Keratinocyte (primary cell): ENCODE measurements at regions not wholly inside any gene's neighbourhood (a gene's known extent, or its start where the extent isn't known, plus 50 kb on each side); places are given as distances from the start of the nearest gene placed in this dataset.

Source experiments
- DNase-seq: peaks from one replicate; pipeline ENCODE4 v3.0.0-alpha.2; 2011; ENCODE audit warnings: low read depth, missing footprints, low spot score
- FAIRE-seq: peaks from 2 replicates; lab custom pipeline; 2011; peaks lifted over from hg19 to GRCh38; lab: Jason Lieb, UNC
- H2AFZ ChIP-seq: 2 replicates; pipeline ENCODE4 v1.6.0; 2012; ENCODE audit warnings: low read length, control low read depth, inconsistent platforms; ENCODE audit not compliant: control insufficient read depth
- H3K27ac ChIP-seq: 2 replicates; pipeline ENCODE4 v1.5.1; 2011; ENCODE audit warnings: low read length; ENCODE audit not compliant: control insufficient read depth, insufficient read depth
- H3K27me3 ChIP-seq: 3 replicates; pipeline ENCODE4 v1.6.0; 2011; ENCODE audit warnings: low read length; ENCODE audit not compliant: control insufficient read depth, insufficient read depth; ENCODE audit errors: extremely low read depth
- H3K36me3 ChIP-seq, 2 experiments: 2 replicates in 1 of 2; 3 replicates in 1 of 2; pipeline ENCODE4 v1.5.1; 2011; ENCODE audit warnings: low read length in 2 of 2, mild to moderate bottlenecking in 1 of 2; ENCODE audit not compliant: control insufficient read depth in 2 of 2, insufficient read depth in 2 of 2; ENCODE audit errors: extremely low read depth in 1 of 2
- H3K4me1 ChIP-seq: 3 replicates; pipeline ENCODE4 v1.5.1; 2011; ENCODE audit warnings: low read length; ENCODE audit not compliant: control insufficient read depth, insufficient read depth; ENCODE audit errors: extremely low read depth
- H3K4me2 ChIP-seq: 3 replicates; pipeline ENCODE4 v1.6.0; 2011; ENCODE audit warnings: low read depth, low read length; ENCODE audit not compliant: control insufficient read depth, insufficient read depth; ENCODE audit errors: extremely low read depth
- H3K4me3 ChIP-seq, 3 experiments: fragments of 200-600 bp in 1 of 3; sonication (generic) in 1 of 3; 2 replicates in 2 of 3; 3 replicates in 1 of 3; pipeline ENCODE4 v1.5.1; 2011 to 2016; ENCODE audit warnings: low read length in 3 of 3, mild to moderate bottlenecking in 3 of 3, control low read depth in 2 of 3, inconsistent platforms in 1 of 3, low read depth in 1 of 3, mixed read lengths in 1 of 3, mixed run types in 1 of 3, moderate library complexity in 1 of 3; ENCODE audit not compliant: control insufficient read depth in 2 of 3, insufficient read depth in 2 of 3; ENCODE audit errors: extremely low read depth in 1 of 3
- H3K79me2 ChIP-seq: 2 replicates; pipeline ENCODE4 v1.6.0; 2012; ENCODE audit warnings: low read length; ENCODE audit not compliant: control insufficient read depth, insufficient read depth
- H3K9ac ChIP-seq: 3 replicates; pipeline ENCODE4 v1.6.0; 2011; ENCODE audit warnings: low read length; ENCODE audit not compliant: control insufficient read depth, insufficient read depth; ENCODE audit errors: extremely low read depth
- H3K9me1 ChIP-seq: 3 replicates; pipeline ENCODE4 v1.6.0; 2011; ENCODE audit warnings: low read length; ENCODE audit not compliant: control insufficient read depth, insufficient read depth; ENCODE audit errors: extremely low read depth
- H3K9me3 ChIP-seq: 2 replicates; pipeline ENCODE4 v1.5.1; 2012; ENCODE audit warnings: low read depth, low read length; ENCODE audit not compliant: control insufficient read depth
- H4K20me1 ChIP-seq: 3 replicates; pipeline ENCODE4 v1.6.0; 2011; ENCODE audit warnings: low read length; ENCODE audit not compliant: control insufficient read depth, insufficient read depth; ENCODE audit errors: extremely low read depth
- EZH2 ChIP-seq: IDR thresholded peaks from one replicate; pipeline ENCODE4 v1.6.1; 2012; ENCODE audit warnings: inconsistent platforms, mild to moderate bottlenecking, low read length, moderate library complexity
- dilution Hi-C: fragments of 300-500 bp; cut with MboI; formaldehyde crosslinking; loops from one replicate; pipeline ENCODE4 v1.7.0; 2020; ENCODE audit warnings: low sequenced_read_pairs; ENCODE audit not compliant: extremely low pct_ligation_motif_present
- TF ChIP-seq, protein P1 (sequence below), 3 experiments: IDR thresholded peaks in 1 of 3; conservative IDR thresholded peaks in 1 of 3; optimal IDR thresholded peaks in 1 of 3; 2 replicates in 2 of 3; 3 replicates in 1 of 3; pipeline versions ENCODE3 to v1.5.1; 2011; ENCODE audit warnings: low read length in 3 of 3, mild to moderate bottlenecking in 3 of 3, moderate library complexity in 2 of 3, control low read depth in 1 of 3, inconsistent platforms in 1 of 3; ENCODE audit not compliant: insufficient read depth in 2 of 3; ENCODE audit errors: extremely low read depth in 1 of 3

DNA sequence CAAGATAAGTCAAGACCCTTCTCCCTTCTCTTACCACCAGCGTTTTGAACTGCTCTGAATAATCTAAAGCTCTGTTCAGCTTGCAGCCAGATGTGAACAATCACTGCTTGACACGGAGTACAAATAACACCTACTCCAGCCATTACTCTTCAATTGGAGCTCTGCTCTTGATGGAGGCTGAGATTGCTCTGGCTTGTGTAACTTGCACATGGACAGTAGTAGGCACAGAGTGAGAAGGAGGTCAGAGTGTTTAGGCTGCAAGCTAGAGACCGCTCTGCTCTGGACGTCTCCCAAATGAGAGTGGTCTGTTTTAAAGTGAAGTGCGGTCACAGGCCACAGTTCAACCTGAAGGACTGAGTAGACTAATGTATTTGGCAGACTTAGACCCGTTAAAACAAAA, 158.3 kb downstream of the HDGFL1 start:
- H3K36me3 ChIP-seq: no peaks in the 10 kb centered on the region
- H3K27ac ChIP-seq: no peak overlapping the region
- H3K27me3 ChIP-seq: no peaks in the 10 kb centered on the region
- no peak for FAIRE-seq
- no peak overlapping the region for H3K4me3 ChIP-seq
- no peaks in the 10 kb centered on the region for H3K4me1 ChIP-seq
- H3K9me1 ChIP-seq: no peaks in the 10 kb centered on the region
- no peaks in the 10 kb centered on the region for H3K9me3 ChIP-seq
- H3K4me2 ChIP-seq: no peak overlapping the region
- dilution Hi-C loops: no loop called here
- no peaks in the 10 kb centered on the region for H3K79me2 ChIP-seq
- no peak overlapping the region for H2AFZ ChIP-seq
- TF ChIP-seq, protein P1, sequence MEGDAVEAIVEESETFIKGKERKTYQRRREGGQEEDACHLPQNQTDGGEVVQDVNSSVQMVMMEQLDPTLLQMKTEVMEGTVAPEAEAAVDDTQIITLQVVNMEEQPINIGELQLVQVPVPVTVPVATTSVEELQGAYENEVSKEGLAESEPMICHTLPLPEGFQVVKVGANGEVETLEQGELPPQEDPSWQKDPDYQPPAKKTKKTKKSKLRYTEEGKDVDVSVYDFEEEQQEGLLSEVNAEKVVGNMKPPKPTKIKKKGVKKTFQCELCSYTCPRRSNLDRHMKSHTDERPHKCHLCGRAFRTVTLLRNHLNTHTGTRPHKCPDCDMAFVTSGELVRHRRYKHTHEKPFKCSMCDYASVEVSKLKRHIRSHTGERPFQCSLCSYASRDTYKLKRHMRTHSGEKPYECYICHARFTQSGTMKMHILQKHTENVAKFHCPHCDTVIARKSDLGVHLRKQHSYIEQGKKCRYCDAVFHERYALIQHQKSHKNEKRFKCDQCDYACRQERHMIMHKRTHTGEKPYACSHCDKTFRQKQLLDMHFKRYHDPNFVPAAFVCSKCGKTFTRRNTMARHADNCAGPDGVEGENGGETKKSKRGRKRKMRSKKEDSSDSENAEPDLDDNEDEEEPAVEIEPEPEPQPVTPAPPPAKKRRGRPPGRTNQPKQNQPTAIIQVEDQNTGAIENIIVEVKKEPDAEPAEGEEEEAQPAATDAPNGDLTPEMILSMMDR (optimal IDR thresholded peaks at IDR 0.05 in 1 of 3, IDR thresholded peaks at IDR 0.05 in 1 of 3, conservative IDR thresholded peaks at IDR 0.05 in 1 of 3; ENCODE audit: extremely low read depth in 1 of 3, insufficient read depth in 2 of 3, low read length in 3 of 3): no peak
- no peak for TF ChIP-seq EZH2
- no peak for DNase-seq
- no peak overlapping the region for H3K9ac ChIP-seq
- no peaks in the 10 kb centered on the region for H4K20me1 ChIP-seq

DNA sequence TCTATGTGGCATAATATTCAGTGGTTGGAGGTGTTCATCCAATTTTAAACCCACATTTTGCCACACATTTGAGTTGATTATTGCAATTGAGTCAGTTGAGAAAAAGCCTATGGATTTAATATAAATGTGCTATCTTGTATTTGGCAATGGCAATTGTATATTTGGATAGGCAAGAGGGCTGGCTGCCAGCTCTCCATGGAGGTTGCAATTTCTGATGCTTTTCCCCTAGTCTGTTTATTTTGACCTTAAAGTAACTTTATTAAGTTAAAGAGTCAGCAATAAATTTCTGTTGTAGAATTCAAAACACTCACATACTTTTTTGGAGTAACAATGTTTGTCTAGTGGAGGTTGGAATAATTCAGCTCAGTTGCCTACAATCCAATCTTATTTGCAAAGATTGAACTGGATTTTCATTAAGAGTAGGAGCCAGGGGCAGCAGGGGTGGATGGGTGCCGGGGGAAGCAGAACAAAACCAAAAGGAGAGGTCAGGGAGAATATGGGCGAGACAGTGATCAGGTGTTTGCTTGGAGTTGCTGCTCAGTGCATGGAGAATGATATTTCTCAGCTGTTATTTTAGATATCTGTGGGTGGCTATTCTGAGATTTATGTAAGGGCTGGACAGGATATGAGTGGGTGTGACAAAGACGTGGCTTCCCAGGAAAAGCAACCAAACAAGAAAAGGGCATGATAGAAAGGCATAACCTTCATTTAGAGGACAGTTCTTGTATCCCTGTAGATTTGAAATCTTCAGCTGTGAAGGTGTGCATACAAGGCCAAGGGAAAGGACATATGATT, 163.0 kb downstream of the HDGFL1 start:
- Histone ChIP-seq H3K36me3 (no peaks in the 10 kb centered on the region), H3K27ac (no peak overlapping the region), H2AFZ (no peak overlapping the region), H3K9ac (no peak overlapping the region), H3K4me3 (no peak overlapping the region), H4K20me1 (no peaks in the 10 kb centered on the region), H3K4me2 (no peak overlapping the region), H3K4me1 (no peaks in the 10 kb centered on the region), H3K9me1 (no peaks in the 10 kb centered on the region), H3K27me3 (no peaks in the 10 kb centered on the region), H3K79me2 (no peaks in the 10 kb centered on the region), H3K9me3 (no peaks in the 10 kb centered on the region)
- no peak for FAIRE-seq
- TF ChIP-seq, protein P1 (optimal IDR thresholded peaks at IDR 0.05 in 1 of 3, IDR thresholded peaks at IDR 0.05 in 1 of 3, conservative IDR thresholded peaks at IDR 0.05 in 1 of 3; ENCODE audit: extremely low read depth in 1 of 3, insufficient read depth in 2 of 3, low read length in 3 of 3): no peak
- TF ChIP-seq EZH2: no peak
- no peak for DNase-seq
- dilution Hi-C loops: no loop called here
